ENCODE measurements at regions not wholly inside any gene's neighbourhood (a gene's known extent, or its start where the extent isn't known, plus 50 kb on each side); places are given as distances from the start of the nearest gene placed in this dataset.

- TF ChIP-seq POLR2A (IDR thresholded peaks at IDR 0.05) = no peak
- TF ChIP-seq CTCF (IDR thresholded peaks at IDR 0.05) = no peak
- TF ChIP-seq EP300 (IDR thresholded peaks at IDR 0.05) = no peak
Observed at GRCh38 chr7:157485361-157485831, 148.6 kb downstream of the DNAJB6 start.

All from gastroesophageal sphincter (tissue), 3 donors.